ENCODE measurements at regions not wholly inside any gene's neighbourhood (a gene's known extent, or its start where the extent isn't known, plus 50 kb on each side); places are given as distances from the start of the nearest gene placed in this dataset.

- Histone ChIP-seq H3K9ac (peak overlapping the region; percentile 33), H3K9me3 (ENCODE audit: low read depth) (no peaks in the 10 kb centered on the region), H3K4me1 (ENCODE audit: insufficient read depth) (peaks cover 7% of the 10 kb centered on the region), H3K27ac (peak overlapping the region; percentile 15; the same call in 1 of the 2 replicates), H3K36me3 (ENCODE audit: low read depth) (no peaks in the 10 kb centered on the region), H3K79me2 (ENCODE audit: insufficient read depth) (peaks cover 36% of the 10 kb centered on the region), H3K4me3 (no peak overlapping the region), H3K9me2 (ENCODE audit: insufficient read depth) (no peaks in the 10 kb centered on the region), H3F3A (ENCODE audit: insufficient read depth) (no peaks in the 10 kb centered on the region), H3K4me2 (ENCODE audit: unreplicated experiment) (no peak overlapping the region), H2AFZ (no peak overlapping the region), H4K20me1 (ENCODE audit: insufficient read depth) (no peaks in the 10 kb centered on the region), H3K27me3 (replicated peaks; ENCODE audit: insufficient read depth) (no peaks in the 10 kb centered on the region)
- 84 to 87% methylated on average over 21 of the region's 21 CpGs for WGBS, 2 experiments (ENCODE audit: low coverage in 1 of 2, low lambda C conversion rate in 2 of 2, missing lambda C conversion rate in 2 of 2)
- in situ Hi-C loops (cut with MboI) = no loop called here
- TF ChIP-seq EZH2 (IDR thresholded peaks at IDR 0.05; ENCODE audit: insufficient read depth, poor library complexity, severe bottlenecking) = no peak
- no peak for TF ChIP-seq EZH2phosphoT487 (IDR thresholded peaks at IDR 0.05; ENCODE audit: insufficient read depth, low read depth)
- peak; percentile 36 for DNase-seq
Measured at GRCh38 chr16:85364323-85365040, 248.6 kb upstream of the GSE1 start.

- H3K79me2 ChIP-seq (ENCODE audit: insufficient read depth) = peaks cover 29% of the 10 kb centered on the region
- no peak overlapping the region for H3K9ac ChIP-seq
- H3K27me3 ChIP-seq (replicated peaks; ENCODE audit: insufficient read depth) = no peaks in the 10 kb centered on the region
- 96 to 98% methylated on average over 11 of the region's 11 CpGs for WGBS, 2 experiments (ENCODE audit: low coverage in 1 of 2, low lambda C conversion rate in 2 of 2, missing lambda C conversion rate in 2 of 2)
- peaks cover 1% of the 10 kb centered on the region; the same call in 1 of the 2 replicates for H3F3A ChIP-seq (ENCODE audit: insufficient read depth)
- H3K4me2 ChIP-seq (ENCODE audit: unreplicated experiment) = no peak overlapping the region
- H3K9me2 ChIP-seq (ENCODE audit: insufficient read depth) = no peaks in the 10 kb centered on the region
- DNase-seq = no peak
- H3K4me3 ChIP-seq = no peak overlapping the region
- H3K27ac ChIP-seq = no peak overlapping the region
- H2AFZ ChIP-seq = no peak overlapping the region
- no peaks in the 10 kb centered on the region for H4K20me1 ChIP-seq (ENCODE audit: insufficient read depth)
- no peaks in the 10 kb centered on the region for H3K9me3 ChIP-seq (ENCODE audit: low read depth)
- TF ChIP-seq EZH2 (IDR thresholded peaks at IDR 0.05; ENCODE audit: insufficient read depth, poor library complexity, severe bottlenecking) = no peak
- TF ChIP-seq EZH2phosphoT487 (IDR thresholded peaks at IDR 0.05; ENCODE audit: insufficient read depth, low read depth) = no peak
- in situ Hi-C loops (cut with MboI) = no loop called here
- H3K4me1 ChIP-seq (ENCODE audit: insufficient read depth) = peaks cover 7% of the 10 kb centered on the region
- H3K36me3 ChIP-seq (ENCODE audit: low read depth) = no peaks in the 10 kb centered on the region
Measured at GRCh38 chr16:85365120-85365519, 248.0 kb upstream of the GSE1 start.

- 64 to 72% methylated on average over 18 of the region's 22 CpGs for WGBS, 2 experiments (ENCODE audit: low coverage in 1 of 2, low lambda C conversion rate in 2 of 2, missing lambda C conversion rate in 2 of 2)
- Histone ChIP-seq H3K9ac (no peak overlapping the region), H3K27ac (no peak overlapping the region), H3K79me2 (ENCODE audit: insufficient read depth) (peaks cover 29% of the 10 kb centered on the region), H3K4me2 (ENCODE audit: unreplicated experiment) (no peak overlapping the region), H3K36me3 (ENCODE audit: low read depth) (no peaks in the 10 kb centered on the region), H3K9me2 (ENCODE audit: insufficient read depth) (no peaks in the 10 kb centered on the region), H3F3A (ENCODE audit: insufficient read depth) (peaks cover 5% of the 10 kb centered on the region; the same call in 1 of the 2 replicates), H3K4me3 (no peak overlapping the region), H4K20me1 (ENCODE audit: insufficient read depth) (no peaks in the 10 kb centered on the region), H2AFZ (no peak overlapping the region), H3K9me3 (ENCODE audit: low read depth) (no peaks in the 10 kb centered on the region), H3K4me1 (ENCODE audit: insufficient read depth) (peaks cover 17% of the 10 kb centered on the region), H3K27me3 (replicated peaks; ENCODE audit: insufficient read depth) (no peaks in the 10 kb centered on the region)
- DNase-seq = no peak
- no peak for TF ChIP-seq EZH2 (IDR thresholded peaks at IDR 0.05; ENCODE audit: insufficient read depth, poor library complexity, severe bottlenecking)
- TF ChIP-seq EZH2phosphoT487 (IDR thresholded peaks at IDR 0.05; ENCODE audit: insufficient read depth, low read depth) = no peak
- in situ Hi-C loops (cut with MboI) = no loop called here
Measured at GRCh38 chr16:85366031-85366763, 246.9 kb upstream of the GSE1 start.

- H3K79me2 ChIP-seq (ENCODE audit: insufficient read depth) = peaks cover 32% of the 10 kb centered on the region
- in situ Hi-C loops (cut with MboI) = no loop called here
- WGBS, 2 experiments (ENCODE audit: low coverage in 1 of 2, low lambda C conversion rate in 2 of 2, missing lambda C conversion rate in 2 of 2) = 83 to 86% methylated on average over 12 of the region's 12 CpGs
Measured at GRCh38 chr16:85367485-85367884, 245.6 kb upstream of the GSE1 start.

More at GRCh38 chr16:85367485-85367884, 245.6 kb upstream of the GSE1 start:
- no peak overlapping the region for H3K4me2 ChIP-seq (ENCODE audit: unreplicated experiment)
- no peak overlapping the region for H3K4me3 ChIP-seq
- peaks cover 30% of the 10 kb centered on the region for H3K4me1 ChIP-seq (ENCODE audit: insufficient read depth)
- no peaks in the 10 kb centered on the region for H3K9me2 ChIP-seq (ENCODE audit: insufficient read depth)
- no peaks in the 10 kb centered on the region for H4K20me1 ChIP-seq (ENCODE audit: insufficient read depth)
- DNase-seq = no peak
- TF ChIP-seq EZH2phosphoT487 (IDR thresholded peaks at IDR 0.05; ENCODE audit: insufficient read depth, low read depth) (no peak), EZH2 (IDR thresholded peaks at IDR 0.05; ENCODE audit: insufficient read depth, poor library complexity, severe bottlenecking) (no peak)
- H3K36me3 ChIP-seq (ENCODE audit: low read depth) = no peaks in the 10 kb centered on the region
- H2AFZ ChIP-seq = no peak overlapping the region
- H3F3A ChIP-seq (ENCODE audit: insufficient read depth) = peaks cover 6% of the 10 kb centered on the region; the same call in 1 of the 2 replicates
- no peak overlapping the region for H3K27ac ChIP-seq
- H3K9me3 ChIP-seq (ENCODE audit: low read depth) = no peaks in the 10 kb centered on the region
- no peak overlapping the region for H3K9ac ChIP-seq
- no peaks in the 10 kb centered on the region for H3K27me3 ChIP-seq (replicated peaks; ENCODE audit: insufficient read depth)
